ENCODE measurements at regions not wholly inside any gene's neighbourhood (a gene's known extent, or its start where the extent isn't known, plus 50 kb on each side); places are given as distances from the start of the nearest gene placed in this dataset.

GRCh38 chr4:33255094-33255493, 2534.9 kb downstream of the PCDH7 start:
- DNase-seq, result no peak
- Histone ChIP-seq H3K27me3 (no peaks in the 10 kb centered on the region), H3K4me1 (replicated peaks in 1 of 2) (no peaks in the 10 kb centered on the region), H3K36me3 (replicated peaks in 1 of 2) (no peaks in the 10 kb centered on the region), H3K4me3 (no peak overlapping the region), H3K27ac (no peak overlapping the region), H3K9me3 (replicated peaks in 1 of 3) (no peaks in the 10 kb centered on the region)
- 83 to 89% (median 86%) methylated on average over 10 of the region's 10 CpGs for WGBS, 4 donors
- no peak for TF ChIP-seq CTCF (IDR thresholded peaks at IDR 0.05)
- TF ChIP-seq POLR2A (IDR thresholded peaks at IDR 0.05), result no peak
- intact Hi-C loops (cut with DNase I), result no loop called here

GRCh38 chr4:33255507-33255906, 2535.3 kb downstream of the PCDH7 start:
- 73 to 84% (median 79%) methylated on average over 6 of the region's 6 CpGs for WGBS, 4 donors
- no peaks in the 10 kb centered on the region for H3K36me3 ChIP-seq (replicated peaks in 1 of 2)

GRCh38 chr4:33262824-33263223, 2542.7 kb downstream of the PCDH7 start:
- Histone ChIP-seq H3K4me1 (replicated peaks in 1 of 2) (no peaks in the 10 kb centered on the region), H3K27ac (no peak overlapping the region), H3K36me3 (replicated peaks in 1 of 2) (no peaks in the 10 kb centered on the region), H3K4me3 (no peak overlapping the region), H3K9me3 (replicated peaks in 1 of 3) (no peaks in the 10 kb centered on the region), H3K27me3 (no peaks in the 10 kb centered on the region)
- intact Hi-C loops (cut with DNase I), result no loop called here
- 35 to 73% (median 64%) methylated on average over 2 of the region's 2 CpGs for WGBS, 4 donors
- DNase-seq, result no peak
- TF ChIP-seq CTCF (IDR thresholded peaks at IDR 0.05) (no peak), POLR2A (IDR thresholded peaks at IDR 0.05) (no peak)

More at GRCh38 chr4:33255507-33255906, 2535.3 kb downstream of the PCDH7 start:
- TF ChIP-seq CTCF (IDR thresholded peaks at IDR 0.05) (no peak), POLR2A (IDR thresholded peaks at IDR 0.05) (no peak)
- H3K4me3 ChIP-seq, result no peak overlapping the region
- H3K27me3 ChIP-seq, result no peaks in the 10 kb centered on the region
- H3K27ac ChIP-seq, result no peak overlapping the region
- H3K9me3 ChIP-seq (replicated peaks in 1 of 3), result no peaks in the 10 kb centered on the region
- intact Hi-C loops (cut with DNase I), result no loop called here
- DNase-seq, result no peak
- no peaks in the 10 kb centered on the region for H3K4me1 ChIP-seq (replicated peaks in 1 of 2)

- H3K27ac ChIP-seq, result no peak overlapping the region
- DNase-seq, result no peak
- no peaks in the 10 kb centered on the region for H3K27me3 ChIP-seq
- WGBS, 4 donors, result 81 to 88% (median 84%) methylated on average over 5 of the region's 5 CpGs
- H3K9me3 ChIP-seq (replicated peaks in 1 of 3), result no peaks in the 10 kb centered on the region
- no peaks in the 10 kb centered on the region for H3K4me1 ChIP-seq (replicated peaks in 1 of 2)
- intact Hi-C loops (cut with DNase I), result no loop called here
- no peak for TF ChIP-seq CTCF (IDR thresholded peaks at IDR 0.05)
- no peak overlapping the region for H3K4me3 ChIP-seq
- H3K36me3 ChIP-seq (replicated peaks in 1 of 2), result no peaks in the 10 kb centered on the region
These were observed 2548.6 kb downstream of the PCDH7 start for GRCh38 chr4:33268776-33269175.

Data from adrenal gland (tissue), 9 donors.